ENCODE measurements at regions not wholly inside any gene's neighbourhood (a gene's known extent, or its start where the extent isn't known, plus 50 kb on each side); places are given as distances from the start of the nearest gene placed in this dataset.
A peak's percentile ranks its signal among the peaks of the same experiment; 100 is the strongest.
"Not testable (repeated sequence)": the region's sequence is repeated elsewhere in the genome, so short reads cannot be mapped to it uniquely, and the experiment has no call there.

DNA sequence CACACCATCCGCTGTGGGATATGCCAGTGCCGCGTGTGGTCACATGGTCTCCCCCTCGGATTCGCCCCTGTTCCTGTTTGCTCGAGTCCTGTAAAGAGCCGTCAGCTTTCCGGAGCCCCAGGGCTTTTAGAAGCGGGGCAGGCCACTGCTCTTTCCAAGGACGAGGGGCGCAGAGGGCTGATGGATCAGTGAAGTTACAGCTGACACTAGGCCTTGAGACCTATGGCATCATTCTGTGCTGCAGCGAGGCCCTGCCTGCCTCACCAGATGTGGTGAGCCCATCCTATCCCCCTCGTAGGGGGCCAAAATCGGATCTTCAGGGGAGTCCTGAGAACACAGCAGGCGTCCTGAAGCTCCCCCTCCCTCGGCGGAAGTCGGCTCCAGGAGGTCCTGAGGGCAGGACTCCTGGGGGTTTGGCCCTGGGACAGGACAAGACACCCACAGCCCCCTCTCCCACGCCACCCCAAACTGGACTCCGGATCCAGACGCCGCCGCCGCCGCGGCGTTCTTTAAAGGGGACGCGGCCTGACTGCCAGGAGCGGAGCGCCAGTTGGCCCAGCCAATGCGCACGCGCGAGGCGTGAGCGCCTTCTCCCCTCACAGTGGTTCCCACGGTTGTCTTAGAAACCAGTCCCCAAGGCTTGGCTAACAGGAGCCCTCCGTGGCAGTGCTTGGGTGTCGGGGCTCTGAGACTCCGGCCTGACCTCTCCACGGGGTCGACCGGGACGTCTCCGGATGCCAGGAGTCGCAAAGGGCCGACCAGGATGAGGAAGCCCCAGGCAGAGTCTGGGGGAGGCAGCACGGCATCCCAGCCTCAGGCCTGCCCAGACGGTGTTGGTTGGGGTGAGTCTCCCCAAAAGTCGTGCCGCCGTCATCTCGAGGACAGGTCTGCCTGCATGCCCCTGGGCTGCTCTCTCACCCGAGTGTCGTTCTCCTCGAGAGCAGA is 371.7 kb downstream of the ZNF716 start:
- Histone ChIP-seq H3K9ac (ENCODE audit: low read length) (no peak overlapping the region), H3K4me1 (ENCODE audit: control insufficient read depth, insufficient read depth, low read length) (no peaks in the 10 kb centered on the region), H3K27me3 (replicated peaks; ENCODE audit: control insufficient read depth, insufficient read depth, low read length) (no peaks in the 10 kb centered on the region), H3K36me3 (ENCODE audit: control insufficient read depth, insufficient read depth, low read length, severe bottlenecking) (no peaks in the 10 kb centered on the region), H3K9me3 (ENCODE audit: control insufficient read depth, low read length) (peaks cover 3% of the 10 kb centered on the region), H3K4me3 (ENCODE audit: low read length) (no peak overlapping the region)
- no peak for DNase-seq (ENCODE audit: low read depth)

DNA sequence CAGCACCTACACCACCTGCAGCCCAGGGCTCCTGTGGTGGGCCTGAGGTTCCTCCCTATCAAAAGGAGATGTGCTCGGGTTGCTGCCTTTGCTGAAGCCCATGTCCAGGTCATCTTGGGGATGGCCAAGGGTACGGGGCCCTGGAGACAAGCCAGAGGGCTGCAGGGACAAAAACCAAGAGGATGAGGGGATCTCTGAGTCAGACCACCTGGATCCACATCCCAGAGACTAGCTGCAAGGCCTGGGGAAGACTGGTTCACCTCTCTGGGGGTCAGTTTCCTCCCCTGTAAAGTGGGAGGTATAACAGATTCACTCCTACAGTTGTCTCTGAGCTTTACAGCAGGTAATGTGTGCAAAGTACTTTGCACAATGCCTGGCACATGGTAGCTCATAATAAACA is 376.6 kb downstream of the ZNF716 start:
- not testable (repeated sequence) for H3K4me1 ChIP-seq (ENCODE audit: control insufficient read depth, insufficient read depth, low read length); H3K9ac ChIP-seq (ENCODE audit: low read length); DNase-seq (ENCODE audit: low read depth); H3K4me3 ChIP-seq (ENCODE audit: low read length); H3K27me3 ChIP-seq (replicated peaks; ENCODE audit: control insufficient read depth, insufficient read depth, low read length); H3K36me3 ChIP-seq (ENCODE audit: control insufficient read depth, insufficient read depth, low read length, severe bottlenecking); H3K9me3 ChIP-seq (ENCODE audit: control insufficient read depth, low read length)

DNA sequence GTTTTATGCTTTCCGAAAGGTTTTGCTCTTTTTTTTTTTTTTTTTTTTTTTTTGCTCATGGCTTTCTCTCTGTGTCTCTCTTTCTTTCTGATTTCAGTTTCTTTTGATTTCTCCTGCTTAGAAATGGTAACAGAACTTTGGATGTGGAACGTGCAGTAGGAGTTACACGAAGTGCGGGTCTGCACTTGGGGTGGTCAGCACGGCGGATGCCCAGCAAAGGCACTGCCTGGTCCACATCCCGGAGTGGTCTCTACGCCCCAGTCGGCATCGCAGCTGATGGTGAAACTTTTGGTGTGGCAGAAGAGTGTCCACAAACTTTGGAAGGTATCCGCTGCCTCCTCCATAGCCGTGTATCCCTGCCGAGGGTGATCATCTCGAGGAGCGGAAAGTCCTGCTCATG is 385.2 kb downstream of the ZNF716 start:
- H3K36me3 ChIP-seq (ENCODE audit: control insufficient read depth, insufficient read depth, low read length, severe bottlenecking); H3K4me1 ChIP-seq (ENCODE audit: control insufficient read depth, insufficient read depth, low read length); H3K4me3 ChIP-seq (ENCODE audit: low read length); H3K9me3 ChIP-seq (ENCODE audit: control insufficient read depth, low read length); DNase-seq (ENCODE audit: low read depth); H3K27me3 ChIP-seq (replicated peaks; ENCODE audit: control insufficient read depth, insufficient read depth, low read length); H3K9ac ChIP-seq (ENCODE audit: low read length): not testable (repeated sequence)

DNA sequence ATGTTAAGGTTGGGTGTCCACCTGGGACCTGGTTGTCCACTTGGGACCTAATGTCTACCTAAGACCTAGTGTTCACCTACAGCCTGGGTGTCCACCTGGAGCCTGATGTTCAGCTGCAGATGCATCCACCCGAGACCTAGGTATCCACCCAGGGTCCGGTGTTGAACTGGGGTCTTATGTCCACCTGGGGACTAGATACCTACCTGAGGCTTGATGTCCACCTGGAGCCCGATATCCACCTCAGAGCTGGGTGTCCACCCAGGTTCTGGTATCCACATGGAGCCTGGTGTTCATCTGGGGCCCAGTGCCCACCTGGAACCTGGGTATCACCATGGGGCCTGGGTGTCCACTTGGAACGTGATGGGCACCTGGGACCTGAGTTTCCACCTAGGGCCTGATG is 389.2 kb downstream of the ZNF716 start:
- H3K36me3 ChIP-seq (ENCODE audit: control insufficient read depth, insufficient read depth, low read length, severe bottlenecking); DNase-seq (ENCODE audit: low read depth); H3K4me1 ChIP-seq (ENCODE audit: control insufficient read depth, insufficient read depth, low read length); H3K9ac ChIP-seq (ENCODE audit: low read length); H3K4me3 ChIP-seq (ENCODE audit: low read length); H3K27me3 ChIP-seq (replicated peaks; ENCODE audit: control insufficient read depth, insufficient read depth, low read length); H3K9me3 ChIP-seq (ENCODE audit: control insufficient read depth, low read length): not testable (repeated sequence)

DNA sequence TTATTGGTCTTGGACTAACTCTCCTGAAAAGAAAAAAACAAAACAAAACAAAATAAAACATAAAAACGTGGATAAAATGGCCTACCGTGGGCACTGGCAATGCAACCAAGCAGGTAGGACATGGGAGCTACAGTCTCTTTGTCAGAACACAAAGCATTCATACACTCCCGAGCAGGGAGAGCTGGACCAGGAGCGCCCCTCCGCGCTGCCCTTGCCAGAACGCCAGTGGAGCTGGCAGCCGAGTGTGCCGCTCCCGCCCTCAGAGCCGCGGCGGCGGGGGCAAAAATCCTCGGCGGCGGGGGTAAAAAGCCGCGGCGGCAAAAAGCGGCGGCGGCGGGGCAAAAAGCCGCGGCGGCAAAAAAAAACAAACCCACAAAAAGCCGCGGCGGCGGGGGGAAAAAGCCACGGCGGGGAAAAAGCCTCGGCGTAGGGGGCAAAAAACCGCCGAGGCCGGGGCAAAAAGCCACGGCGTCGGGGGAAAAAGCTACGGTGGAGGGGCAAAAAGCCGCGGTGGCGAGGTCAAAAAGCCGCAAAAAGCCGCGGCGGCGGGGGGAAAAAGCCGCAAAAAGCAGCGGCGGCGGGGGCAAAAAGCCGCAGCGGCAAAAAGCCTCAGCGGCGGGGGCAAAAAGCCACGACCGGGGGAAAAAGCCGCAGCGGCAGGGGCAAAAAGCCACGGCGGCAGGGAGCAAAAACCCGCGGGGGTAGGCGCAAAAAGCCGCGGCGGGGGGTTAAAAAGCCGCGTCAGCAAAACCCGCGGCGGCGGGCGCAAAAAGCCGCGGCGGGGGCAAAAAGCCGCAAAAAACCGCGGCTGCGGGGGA is 418.1 kb downstream of the ZNF716 start:
- DNase-seq (ENCODE audit: low read depth) = no peak
- H3K4me1 ChIP-seq (ENCODE audit: control insufficient read depth, insufficient read depth, low read length) = no peaks in the 10 kb centered on the region

DNA sequence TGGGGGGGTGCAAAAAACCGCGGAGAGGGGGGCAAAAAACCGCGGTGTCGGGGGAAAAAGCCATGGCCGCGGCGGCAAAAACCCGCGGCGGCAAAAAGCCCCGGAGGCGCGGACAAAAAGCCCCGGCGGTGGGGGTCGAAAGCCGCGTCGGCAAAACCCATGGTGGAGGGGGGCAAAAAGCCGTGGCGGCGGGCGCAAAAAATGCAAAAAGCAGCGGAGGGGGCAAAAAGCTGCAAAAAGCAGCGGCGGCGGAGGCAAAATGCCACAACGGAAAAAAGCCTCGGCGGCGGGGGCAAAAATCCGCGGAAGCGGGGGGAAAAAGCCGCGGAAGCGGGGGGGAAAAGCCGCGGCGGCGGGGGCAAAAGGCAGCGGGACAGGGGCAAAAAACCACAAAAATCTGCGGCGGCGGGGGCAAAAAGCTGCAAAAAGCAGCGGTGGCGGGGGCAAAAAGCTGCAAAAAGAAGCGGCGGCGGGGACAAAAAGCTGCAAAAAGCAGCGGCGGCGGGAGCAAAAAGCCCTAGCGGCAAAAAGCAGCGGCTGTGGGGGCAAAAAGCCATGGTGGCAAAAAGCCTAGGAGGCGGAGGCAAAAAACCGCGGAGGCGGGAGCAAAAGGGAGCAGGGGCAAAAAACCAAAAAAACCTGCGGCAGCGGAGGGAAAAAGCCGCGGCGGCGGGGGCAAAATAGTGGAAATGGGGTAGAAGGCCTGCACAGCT is 418.9 kb downstream of the ZNF716 start:
- Histone ChIP-seq H3K27me3 (replicated peaks; ENCODE audit: control insufficient read depth, insufficient read depth, low read length) (peaks cover 5% of the 10 kb centered on the region), H3K4me3 (ENCODE audit: low read length) (peak overlapping the region; percentile 58), H3K36me3 (ENCODE audit: control insufficient read depth, insufficient read depth, low read length, severe bottlenecking) (no peaks in the 10 kb centered on the region), H3K4me1 (ENCODE audit: control insufficient read depth, insufficient read depth, low read length) (no peaks in the 10 kb centered on the region), H3K9me3 (ENCODE audit: control insufficient read depth, low read length) (no peaks in the 10 kb centered on the region), H3K9ac (ENCODE audit: low read length) (no peak overlapping the region)
- DNase-seq (ENCODE audit: low read depth) = no peak

More for the DNA sequence above, 418.1 kb downstream of the ZNF716 start:
- Histone ChIP-seq H3K36me3 (ENCODE audit: control insufficient read depth, insufficient read depth, low read length, severe bottlenecking) (no peaks in the 10 kb centered on the region), H3K27me3 (replicated peaks; ENCODE audit: control insufficient read depth, insufficient read depth, low read length) (peaks cover 5% of the 10 kb centered on the region), H3K9me3 (ENCODE audit: control insufficient read depth, low read length) (no peaks in the 10 kb centered on the region), H3K9ac (ENCODE audit: low read length) (no peak overlapping the region), H3K4me3 (ENCODE audit: low read length) (peak overlapping the region; percentile 66)

Data from adipocyte (in vitro differentiated cells).